HL-60 (cell line): ENCODE measurements at regions not wholly inside any gene's neighbourhood (a gene's known extent, or its start where the extent isn't known, plus 50 kb on each side); places are given as distances from the start of the nearest gene placed in this dataset.
"Not testable (repeated sequence)": the region's sequence is repeated elsewhere in the genome, so short reads cannot be mapped to it uniquely, and the experiment has no call there.

ENCODE experiments used
- DNase-seq, 2 experiments: peaks; one replicate each; pipeline ENCODE4 v3.0.0-alpha.2; 2010 to 2020; ENCODE audit warnings: low read depth in 1 of 2, low spot score in 1 of 2
- H3K27ac ChIP-seq: fragments of 250-450 bp; sonication (Bioruptor Pico); replicated peaks from 2 replicates; pipeline ENCODE4 v1.5.1; 2020; ENCODE audit warnings: mild to moderate bottlenecking, moderate library complexity
- H3K27me3 ChIP-seq: fragments of 250-450 bp; sonication (Bioruptor Pico); 2 replicates; pipeline ENCODE4 v1.5.1; 2021; ENCODE audit warnings: mild to moderate bottlenecking, moderate library complexity; ENCODE audit not compliant: insufficient read depth, poor library complexity, severe bottlenecking
- H3K4me3 ChIP-seq: replicated peaks from 2 replicates; pipeline ENCODE4 v1.5.1; 2011; ENCODE audit warnings: mild to moderate bottlenecking, control low read depth, low read length; ENCODE audit not compliant: insufficient read depth
- CTCF ChIP-seq: IDR thresholded peaks from one replicate; pipeline ENCODE4 v1.5.1; 2011; ENCODE audit warnings: low read length, control low read depth, inconsistent platforms; ENCODE audit not compliant: insufficient read depth
- GABPA ChIP-seq: IDR thresholded peaks from 2 replicates; pipeline ENCODE4 v1.6.1; 2012; ENCODE audit warnings: low read depth
- POLR2AphosphoS5 ChIP-seq: IDR thresholded peaks from 2 replicates; pipeline ENCODE4 v1.6.1; 2012; ENCODE audit warnings: low read depth
- REST ChIP-seq: IDR thresholded peaks from 2 replicates; pipeline ENCODE4 v1.6.1; 2012; ENCODE audit warnings: low read depth; ENCODE audit not compliant: insufficient replicate concordance
- SPI1 ChIP-seq: IDR thresholded peaks from 2 replicates; pipeline ENCODE4 v1.6.1; 2012; ENCODE audit warnings: low read depth, mild to moderate bottlenecking, borderline replicate concordance

GRCh38 chr13:78540058-78540457, 63.3 kb downstream of the POU4F1 start:
- H3K4me3 ChIP-seq, result no peak overlapping the region
- no peak for DNase-seq
- H3K27ac ChIP-seq, result no peak overlapping the region
- no peaks in the 10 kb centered on the region for H3K27me3 ChIP-seq
- TF ChIP-seq CTCF (no peak), REST (no peak), GABPA (no peak), POLR2AphosphoS5 (no peak), SPI1 (no peak)

GRCh38 chr13:78526044-78526443, 77.3 kb downstream of the POU4F1 start:
- not testable (repeated sequence) for H3K27me3 ChIP-seq, H3K4me3 ChIP-seq, H3K27ac ChIP-seq, DNase-seq

- Histone ChIP-seq H3K27me3 (no peaks in the 10 kb centered on the region), H3K27ac (no peak overlapping the region), H3K4me3 (no peak overlapping the region)
- no peak for DNase-seq
- TF ChIP-seq REST (no peak), CTCF (no peak), POLR2AphosphoS5 (no peak), SPI1 (no peak), GABPA (no peak)
These were observed 78.4 kb downstream of the POU4F1 start for GRCh38 chr13:78524936-78525335.

- no peak for DNase-seq
- no peak overlapping the region for H3K27ac ChIP-seq
- H3K4me3 ChIP-seq, result no peak overlapping the region
- TF ChIP-seq REST (no peak), SPI1 (no peak), CTCF (no peak), GABPA (no peak), POLR2AphosphoS5 (no peak)
- H3K27me3 ChIP-seq, result no peaks in the 10 kb centered on the region
These were observed 82.3 kb downstream of the POU4F1 start for GRCh38 chr13:78521091-78521490.
